H1 (cell line): ENCODE measurements at regions not wholly inside any gene's neighbourhood (a gene's known extent, or its start where the extent isn't known, plus 50 kb on each side); places are given as distances from the start of the nearest gene placed in this dataset.

ENCODE experiments used
- NANOG ChIP-seq: IDR thresholded peaks from 2 replicates; pipeline ENCODE4 v1.6.1; 2011; ENCODE audit warnings: low read length, low read depth, mild to moderate bottlenecking, inconsistent platforms; ENCODE audit not compliant: insufficient read depth, poor library complexity, severe bottlenecking
- SAP30 ChIP-seq: fragments of 300-600 bp; sonication (generic); IDR thresholded peaks from 2 replicates; pipeline ENCODE4 v1.7.1; 2012; ENCODE audit warnings: low read length, moderate library complexity, mild to moderate bottlenecking, inconsistent platforms; ENCODE audit not compliant: insufficient read depth, insufficient replicate concordance
- YY1 ChIP-seq: IDR thresholded peaks from 2 replicates; pipeline ENCODE4 v1.6.1; 2011; ENCODE audit warnings: low read depth, mild to moderate bottlenecking, low read length
- TF ChIP-seq, protein P1 (sequence below): IDR thresholded peaks from 2 replicates; pipeline ENCODE4 v1.6.1; 2012; ENCODE audit warnings: inconsistent platforms

DNA sequence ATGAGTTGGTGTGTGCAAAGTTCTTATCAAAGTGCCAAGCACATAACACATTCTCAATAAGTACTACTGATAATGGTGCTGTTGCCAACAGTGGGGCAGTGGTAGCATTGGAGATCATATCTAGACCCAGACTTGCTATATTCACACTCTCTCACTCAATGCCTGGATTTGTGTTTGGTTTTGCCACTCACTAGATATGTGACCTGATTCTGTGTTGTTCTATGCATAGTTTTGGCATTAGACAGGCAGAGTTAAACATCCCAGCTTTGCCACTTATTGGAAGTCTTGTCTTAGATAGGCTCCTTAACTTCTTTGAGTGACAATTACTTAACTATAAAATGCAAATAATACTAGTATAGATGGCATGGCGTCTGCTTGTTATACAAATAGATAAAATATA lies 642.6 kb upstream of the CCDC179 start (continued):
- TF ChIP-seq, protein P1, sequence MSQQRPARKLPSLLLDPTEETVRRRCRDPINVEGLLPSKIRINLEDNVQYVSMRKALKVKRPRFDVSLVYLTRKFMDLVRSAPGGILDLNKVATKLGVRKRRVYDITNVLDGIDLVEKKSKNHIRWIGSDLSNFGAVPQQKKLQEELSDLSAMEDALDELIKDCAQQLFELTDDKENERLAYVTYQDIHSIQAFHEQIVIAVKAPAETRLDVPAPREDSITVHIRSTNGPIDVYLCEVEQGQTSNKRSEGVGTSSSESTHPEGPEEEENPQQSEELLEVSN = no peak
- TF ChIP-seq YY1 = no peak
- TF ChIP-seq NANOG = no peak
- TF ChIP-seq SAP30 = no peak
